IMR-90 (cell line): ENCODE measurements at regions not wholly inside any gene's neighbourhood (a gene's known extent, or its start where the extent isn't known, plus 50 kb on each side); places are given as distances from the start of the nearest gene placed in this dataset.
A peak's percentile ranks its signal among the peaks of the same experiment; 100 is the strongest.

Experiments used
- ATAC-seq: fragments of 200-7000 bp; cut with Tn5 transposase; 2 replicates; pipeline ENCODE4 v1.9.1; 2020; ENCODE audit warnings: low read depth, mild to moderate bottlenecking, moderate library complexity
- BruUV-seq: library from RNA; stranded (reverse); fragments of 400-500 nt; replicated peaks from 2 replicates; lab custom pipeline; 2021; lab: Mats Ljungman, UMichigan
- CTCF ChIA-PET: fragments of 300-600 bp; formaldehyde crosslinking; extraction: SDS; loops from one replicate; lab custom pipeline; 2021; ENCODE audit warnings: antibody characterized with exemption; lab: Yijun Ruan, JAX
- POLR2A ChIA-PET: fragments of 300-600 bp; sonication (Branson Sonifier 250); formaldehyde crosslinking; loops from one replicate; lab custom pipeline; 2022; ENCODE audit warnings: antibody characterized with exemption; ENCODE audit not compliant: unreplicated experiment; lab: Charles Lee
- DNase-seq: peaks from one replicate; pipeline ENCODE4 v3.0.0; 2013
- H2AFZ ChIP-seq: replicated peaks from 2 replicates; pipeline ENCODE3; 2013; ENCODE audit warnings: low read length, mild to moderate bottlenecking; ENCODE audit not compliant: poor library complexity
- H2AK5ac ChIP-seq: 2 replicates; pipeline ENCODE4 v1.6.1; 2013; ENCODE audit warnings: low read depth, low read length, inconsistent platforms
- H2AK9ac ChIP-seq: replicated peaks from 2 replicates; pipeline ENCODE3; 2013; ENCODE audit warnings: mild to moderate bottlenecking, low read depth, low read length, moderate library complexity; ENCODE audit not compliant: poor library complexity
- H2BK120ac ChIP-seq: 2 replicates; pipeline ENCODE4 v1.6.1; 2013; ENCODE audit warnings: low read depth, low read length, inconsistent platforms
- H2BK15ac ChIP-seq: 3 replicates; pipeline ENCODE4 v1.6.1; 2013; ENCODE audit warnings: low read depth, low read length, inconsistent platforms
- H2BK20ac ChIP-seq: 2 replicates; pipeline ENCODE4 v1.6.1; 2013; ENCODE audit warnings: low read depth, mild to moderate bottlenecking, inconsistent platforms, low read length, moderate library complexity
- H2BK5ac ChIP-seq: 2 replicates; pipeline ENCODE4 v1.6.1; 2013; ENCODE audit warnings: mild to moderate bottlenecking, low read depth, low read length, inconsistent platforms; ENCODE audit not compliant: poor library complexity, severe bottlenecking
- H3K14ac ChIP-seq: replicated peaks from 2 replicates; pipeline ENCODE4 v1.6.1; 2013; ENCODE audit warnings: low read depth, low read length, inconsistent platforms
- H3K18ac ChIP-seq: 2 replicates; pipeline ENCODE4 v1.6.1; 2013; ENCODE audit warnings: low read depth, low read length, control low read depth
- H3K23ac ChIP-seq: 2 replicates; pipeline ENCODE4 v1.6.1; 2013; ENCODE audit warnings: low read depth, low read length, inconsistent platforms
- H3K27ac ChIP-seq: 2 replicates; pipeline ENCODE4 v1.5.1; 2013; ENCODE audit warnings: mild to moderate bottlenecking, control low read depth, low read length; ENCODE audit not compliant: insufficient read depth
- H3K27me3 ChIP-seq: 2 replicates; pipeline ENCODE4 v1.6.1; 2013; ENCODE audit warnings: low read length; ENCODE audit not compliant: control insufficient read depth, insufficient read depth
- H3K36me3 ChIP-seq: 2 replicates; pipeline ENCODE4 v1.6.1; 2013; ENCODE audit warnings: low read length, mixed read lengths; ENCODE audit not compliant: control insufficient read depth, insufficient read depth
- H3K4ac ChIP-seq: 2 replicates; pipeline ENCODE4 v1.6.1; 2013; ENCODE audit warnings: low read depth, low read length, inconsistent platforms
- H3K4me1 ChIP-seq: 2 replicates; pipeline ENCODE4 v1.6.1; 2013; ENCODE audit warnings: low read length, mixed read lengths; ENCODE audit not compliant: control insufficient read depth, insufficient read depth
- H3K4me2 ChIP-seq: 2 replicates; pipeline ENCODE4 v1.6.1; 2013; ENCODE audit warnings: low read depth, mild to moderate bottlenecking, control low read depth, low read length, moderate library complexity
- H3K4me3 ChIP-seq: 2 replicates; pipeline ENCODE4 v1.5.1; 2013; ENCODE audit warnings: low read depth, mild to moderate bottlenecking, control low read depth, low read length, moderate library complexity; ENCODE audit not compliant: insufficient read depth
- H3K56ac ChIP-seq: 2 replicates; pipeline ENCODE4 v1.6.1; 2013; ENCODE audit warnings: low read length, inconsistent platforms; ENCODE audit not compliant: insufficient read depth; ENCODE audit errors: extremely low read depth
- H3K79me1 ChIP-seq, 2 experiments: 2 replicates each; pipeline ENCODE4 v1.6.1; 2013; ENCODE audit warnings: low read length in 2 of 2, inconsistent platforms in 1 of 2, low read depth in 1 of 2
- H3K9ac ChIP-seq: 2 replicates; pipeline ENCODE4 v1.6.1; 2013; ENCODE audit warnings: low read depth, low read length, control low read depth
- H3K9me1 ChIP-seq: 2 replicates; pipeline ENCODE4 v1.6.1; 2013; ENCODE audit warnings: low read length, inconsistent platforms; ENCODE audit not compliant: insufficient read depth
- H3K9me3 ChIP-seq: 2 replicates; pipeline ENCODE4 v1.6.1; 2013; ENCODE audit warnings: low read length; ENCODE audit not compliant: control insufficient read depth, insufficient read depth
- H4K20me1 ChIP-seq: 2 replicates; pipeline ENCODE4 v1.6.1; 2013; ENCODE audit warnings: low read length, inconsistent platforms; ENCODE audit not compliant: insufficient read depth
- H4K5ac ChIP-seq: 2 replicates; pipeline ENCODE4 v1.6.1; 2013; ENCODE audit warnings: mild to moderate bottlenecking, low read depth, low read length, control low read depth
- H4K8ac ChIP-seq, 2 experiments: 2 replicates each; pipeline ENCODE4 v1.6.1; 2013; ENCODE audit warnings: low read depth in 2 of 2, low read length in 2 of 2, control low read depth in 1 of 2, inconsistent platforms in 1 of 2
- H4K91ac ChIP-seq: 2 replicates; pipeline ENCODE4 v1.6.1; 2013; ENCODE audit warnings: low read depth, low read length, inconsistent platforms; ENCODE audit not compliant: insufficient read depth
- CEBPB ChIP-seq: IDR thresholded peaks from 2 replicates; pipeline ENCODE4 v1.6.1; 2012; ENCODE audit warnings: low read depth, low read length, improper control_type of control experiment
- MAFK ChIP-seq: IDR thresholded peaks from 2 replicates; pipeline ENCODE4 v1.6.1; 2012; ENCODE audit warnings: low read depth, low read length, improper control_type of control experiment
- MAZ ChIP-seq: IDR thresholded peaks from 2 replicates; pipeline ENCODE4 v1.6.1; 2012; ENCODE audit warnings: low read depth, mild to moderate bottlenecking, low read length, improper control_type of control experiment, moderate library complexity, borderline replicate concordance
- MXI1 ChIP-seq: IDR thresholded peaks from 2 replicates; pipeline ENCODE4 v1.6.1; 2012; ENCODE audit warnings: low read depth, mild to moderate bottlenecking, low read length, moderate library complexity, borderline replicate concordance
- RAD21 ChIP-seq: IDR thresholded peaks from 2 replicates; pipeline ENCODE4 v1.6.1; 2012; ENCODE audit warnings: low read length, improper control_type of control experiment
- RFX5 ChIP-seq: IDR thresholded peaks from 2 replicates; pipeline ENCODE4 v1.8.0; 2012; ENCODE audit warnings: low read depth, mild to moderate bottlenecking, low read length, moderate library complexity
- SMC3 ChIP-seq: fragments of 150-350 bp; IDR thresholded peaks from 2 replicates; pipeline ENCODE4 v1.6.1; 2016; ENCODE audit warnings: low read depth, mild to moderate bottlenecking, antibody characterized with exemption, low read length, moderate library complexity
- WGBS, 2 experiments: methylation state at CpG; one replicate each; pipeline versions ENCODE4 v1.1.5 to v1.1.7; 2013; ENCODE audit warnings: missing lambda C conversion rate in 2 of 2; ENCODE audit not compliant: insufficient read length in 1 of 2; ENCODE audit errors: extremely low coverage in 2 of 2; 5-methylcytosine and 5-hydroxymethylcytosine counted together
- dilution Hi-C: fragments of 300-500 bp; cut with HindIII; formaldehyde crosslinking; loops from one replicate; pipeline ENCODE4 v1.14.3; 2018; ENCODE audit warnings: low sequenced_read_pairs; ENCODE audit not compliant: unreplicated experiment
- in situ Hi-C: fragments of 300-500 bp; cut with MboI; formaldehyde crosslinking; loops from 3 replicates; pipeline ENCODE4 v1.14.3; 2019; ENCODE audit warnings: low sequenced_read_pairs, inconsistent platforms, mixed read lengths
- intact Hi-C: fragments of 100-400 bp; cut with micrococcal nuclease; formaldehyde crosslinking; loops from 2 replicates; pipeline ENCODE4 v1.10.0; 2022
- TF ChIP-seq, protein P1 (sequence below): conservative IDR thresholded peaks from 2 replicates; pipeline ENCODE4 v1.5.1; 2012; ENCODE audit warnings: mild to moderate bottlenecking, low read depth, low read length, improper control_type of control experiment
- TF ChIP-seq, protein P2 (sequence below): fragments of 150-350 bp; IDR thresholded peaks from 2 replicates; pipeline ENCODE4 v1.6.1; 2017; ENCODE audit warnings: mild to moderate bottlenecking, antibody characterized with exemption, low read length, low read depth

DNA sequence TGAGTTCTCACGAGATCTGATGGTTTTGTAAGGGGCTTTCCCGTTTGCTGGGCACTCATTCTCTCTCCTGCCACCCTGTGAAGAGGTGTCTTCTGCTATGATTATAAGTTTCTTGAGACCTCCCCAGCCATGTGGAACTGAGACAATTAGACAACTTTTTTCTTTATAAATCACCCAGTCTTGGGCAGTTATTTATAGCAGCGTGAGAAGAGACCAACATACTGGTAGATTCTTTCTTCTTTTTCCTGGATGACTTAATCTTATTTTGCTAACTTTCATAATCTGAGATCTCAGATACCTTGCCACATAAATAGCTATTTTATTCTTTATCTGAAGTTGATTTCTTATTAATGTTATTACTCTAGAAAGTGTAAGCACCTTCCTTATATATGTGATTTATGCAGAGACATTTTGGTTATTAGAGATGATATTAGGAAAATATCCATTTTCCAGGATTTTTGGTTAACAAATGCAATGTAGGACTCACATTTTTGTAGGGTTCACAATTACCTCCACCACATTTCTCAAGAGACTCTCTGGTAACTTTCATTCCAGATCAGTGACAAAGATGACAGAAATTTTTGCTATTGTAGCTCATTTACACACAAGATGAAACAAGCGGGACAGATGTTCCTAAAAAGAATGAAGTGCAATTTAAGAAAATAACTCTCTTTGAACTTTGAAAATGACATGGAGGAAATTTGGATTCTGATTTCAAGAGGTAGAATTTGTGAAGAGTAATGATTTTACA lies 97.9 kb upstream of the RND3 start:
- H3K4me1 ChIP-seq, result peaks cover 19% of the 10 kb centered on the region
- H2AK5ac ChIP-seq, result peak overlapping the region; percentile 49
- WGBS, 2 experiments, result no CpG with 5 or more reads among the region's 4 CpGs
- intact Hi-C loops (no loop called here), dilution Hi-C loops (no loop called here), in situ Hi-C loops (no loop called here)
- H4K8ac ChIP-seq, result peak overlapping the region; percentile 52 to 68; a peak in 3 of 4 replicates
- H3K4me2 ChIP-seq, result no peak overlapping the region
- H3K4me3 ChIP-seq, result no peak overlapping the region
- peak overlapping the region; percentile 80 for H4K91ac ChIP-seq
- peak overlapping the region; percentile 65; the same call in 1 of the 2 replicates for H3K4ac ChIP-seq
- 0 out of 2 replicates have a peak, but pooled peaks cover 6% of the 10 kb centered on the region for H3K9me1 ChIP-seq
- ATAC-seq (no peak), DNase-seq (no peak)
- H2AFZ ChIP-seq, result no peak overlapping the region
- H3K14ac ChIP-seq, result peak overlapping the region; percentile 61
- H3K27ac ChIP-seq, result 0 out of 2 replicates have a peak overlapping the region, but pooled peaks have one; percentile 22
- no peaks in the 10 kb centered on the region for H4K20me1 ChIP-seq
- H3K56ac ChIP-seq, result no peak overlapping the region
- H3K27me3 ChIP-seq, result no peaks in the 10 kb centered on the region
- H2BK120ac ChIP-seq, result peak overlapping the region; percentile 87
- H3K23ac ChIP-seq, result peak overlapping the region; percentile 19; the same call in 1 of the 2 replicates
- TF ChIP-seq, protein P1, sequence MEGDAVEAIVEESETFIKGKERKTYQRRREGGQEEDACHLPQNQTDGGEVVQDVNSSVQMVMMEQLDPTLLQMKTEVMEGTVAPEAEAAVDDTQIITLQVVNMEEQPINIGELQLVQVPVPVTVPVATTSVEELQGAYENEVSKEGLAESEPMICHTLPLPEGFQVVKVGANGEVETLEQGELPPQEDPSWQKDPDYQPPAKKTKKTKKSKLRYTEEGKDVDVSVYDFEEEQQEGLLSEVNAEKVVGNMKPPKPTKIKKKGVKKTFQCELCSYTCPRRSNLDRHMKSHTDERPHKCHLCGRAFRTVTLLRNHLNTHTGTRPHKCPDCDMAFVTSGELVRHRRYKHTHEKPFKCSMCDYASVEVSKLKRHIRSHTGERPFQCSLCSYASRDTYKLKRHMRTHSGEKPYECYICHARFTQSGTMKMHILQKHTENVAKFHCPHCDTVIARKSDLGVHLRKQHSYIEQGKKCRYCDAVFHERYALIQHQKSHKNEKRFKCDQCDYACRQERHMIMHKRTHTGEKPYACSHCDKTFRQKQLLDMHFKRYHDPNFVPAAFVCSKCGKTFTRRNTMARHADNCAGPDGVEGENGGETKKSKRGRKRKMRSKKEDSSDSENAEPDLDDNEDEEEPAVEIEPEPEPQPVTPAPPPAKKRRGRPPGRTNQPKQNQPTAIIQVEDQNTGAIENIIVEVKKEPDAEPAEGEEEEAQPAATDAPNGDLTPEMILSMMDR, result no peak
- TF ChIP-seq CEBPB (no peak), MXI1 (no peak), RFX5 (no peak), SMC3 (no peak), MAFK (no peak), MAZ (no peak), RAD21 (no peak)
- TF ChIP-seq, protein P2, sequence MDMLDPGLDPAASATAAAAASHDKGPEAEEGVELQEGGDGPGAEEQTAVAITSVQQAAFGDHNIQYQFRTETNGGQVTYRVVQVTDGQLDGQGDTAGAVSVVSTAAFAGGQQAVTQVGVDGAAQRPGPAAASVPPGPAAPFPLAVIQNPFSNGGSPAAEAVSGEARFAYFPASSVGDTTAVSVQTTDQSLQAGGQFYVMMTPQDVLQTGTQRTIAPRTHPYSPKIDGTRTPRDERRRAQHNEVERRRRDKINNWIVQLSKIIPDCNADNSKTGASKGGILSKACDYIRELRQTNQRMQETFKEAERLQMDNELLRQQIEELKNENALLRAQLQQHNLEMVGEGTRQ, result no peak
- H3K9ac ChIP-seq, result no peak overlapping the region
- H2AK9ac ChIP-seq, result no peak overlapping the region
- peak overlapping the region; percentile 83 for H3K18ac ChIP-seq
- H2BK15ac ChIP-seq, result peak overlapping the region; percentile 92; the same call in 2 of the 3 replicates
- H3K36me3 ChIP-seq, result no peaks in the 10 kb centered on the region
- POLR2A ChIA-PET, result no interaction called here
- peak overlapping the region; percentile 45; the same call in 1 of the 2 replicates for H4K5ac ChIP-seq
- peak overlapping the region; percentile 86 for H2BK20ac ChIP-seq
- CTCF ChIA-PET, result no interaction called here
- peak overlapping the region; percentile 87 for H2BK5ac ChIP-seq
- BruUV-seq, result no TSS peak
- peaks cover 0 to 4% of the 10 kb centered on the region in 2 experiments; a peak in 1 of 4 replicates for H3K79me1 ChIP-seq
- H3K9me3 ChIP-seq, result no peaks in the 10 kb centered on the region
